GM12865 (cell line): ENCODE measurements at regions not wholly inside any gene's neighbourhood (a gene's known extent, or its start where the extent isn't known, plus 50 kb on each side); places are given as distances from the start of the nearest gene placed in this dataset.

Source experiments
- DNase-seq: peaks from one replicate; pipeline ENCODE4 v3.0.0; 2010; ENCODE audit warnings: low read depth
- H3K4me3 ChIP-seq: 2 replicates; pipeline ENCODE4 v1.5.1; 2011; ENCODE audit warnings: mild to moderate bottlenecking, low read depth, low read length, control low read depth
- TF ChIP-seq, protein P1 (sequence below): IDR thresholded peaks from 2 replicates; pipeline ENCODE4 v1.5.1; 2011; ENCODE audit warnings: low read length, control low read depth, low read depth, inconsistent platforms; ENCODE audit not compliant: insufficient read depth; ENCODE audit errors: missing control alignments

GRCh38 chr13:104426435-104426834 lies 1360.2 kb upstream of the SLC10A2 start:
- DNase-seq, result no peak
- TF ChIP-seq, protein P1, sequence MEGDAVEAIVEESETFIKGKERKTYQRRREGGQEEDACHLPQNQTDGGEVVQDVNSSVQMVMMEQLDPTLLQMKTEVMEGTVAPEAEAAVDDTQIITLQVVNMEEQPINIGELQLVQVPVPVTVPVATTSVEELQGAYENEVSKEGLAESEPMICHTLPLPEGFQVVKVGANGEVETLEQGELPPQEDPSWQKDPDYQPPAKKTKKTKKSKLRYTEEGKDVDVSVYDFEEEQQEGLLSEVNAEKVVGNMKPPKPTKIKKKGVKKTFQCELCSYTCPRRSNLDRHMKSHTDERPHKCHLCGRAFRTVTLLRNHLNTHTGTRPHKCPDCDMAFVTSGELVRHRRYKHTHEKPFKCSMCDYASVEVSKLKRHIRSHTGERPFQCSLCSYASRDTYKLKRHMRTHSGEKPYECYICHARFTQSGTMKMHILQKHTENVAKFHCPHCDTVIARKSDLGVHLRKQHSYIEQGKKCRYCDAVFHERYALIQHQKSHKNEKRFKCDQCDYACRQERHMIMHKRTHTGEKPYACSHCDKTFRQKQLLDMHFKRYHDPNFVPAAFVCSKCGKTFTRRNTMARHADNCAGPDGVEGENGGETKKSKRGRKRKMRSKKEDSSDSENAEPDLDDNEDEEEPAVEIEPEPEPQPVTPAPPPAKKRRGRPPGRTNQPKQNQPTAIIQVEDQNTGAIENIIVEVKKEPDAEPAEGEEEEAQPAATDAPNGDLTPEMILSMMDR, result no peak
- no peak overlapping the region for H3K4me3 ChIP-seq

GRCh38 chr13:104422668-104423067 lies 1356.5 kb upstream of the SLC10A2 start:
- H3K4me3 ChIP-seq, result no peak overlapping the region
- DNase-seq, result no peak
- TF ChIP-seq, protein P1, result no peak

DNA sequence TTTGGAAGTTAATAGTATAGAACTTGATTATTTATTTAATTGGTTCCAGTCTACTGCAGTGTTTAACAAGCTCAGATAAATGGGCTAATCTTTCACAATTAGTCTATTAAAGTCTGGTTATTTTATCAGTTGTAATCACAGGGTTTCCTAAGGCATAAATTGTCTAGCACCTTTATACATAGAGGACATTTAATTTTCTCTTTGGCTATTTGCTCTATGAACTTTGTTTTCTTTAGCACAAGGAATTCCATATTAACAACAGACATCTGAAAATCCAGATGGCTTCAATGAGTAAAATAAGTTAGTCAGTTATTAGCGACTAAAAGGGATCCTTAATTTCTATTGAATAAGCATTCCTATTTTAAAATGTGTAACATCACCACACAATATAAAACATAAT lies 1350.8 kb upstream of the SLC10A2 start:
- no peak for DNase-seq

DNA sequence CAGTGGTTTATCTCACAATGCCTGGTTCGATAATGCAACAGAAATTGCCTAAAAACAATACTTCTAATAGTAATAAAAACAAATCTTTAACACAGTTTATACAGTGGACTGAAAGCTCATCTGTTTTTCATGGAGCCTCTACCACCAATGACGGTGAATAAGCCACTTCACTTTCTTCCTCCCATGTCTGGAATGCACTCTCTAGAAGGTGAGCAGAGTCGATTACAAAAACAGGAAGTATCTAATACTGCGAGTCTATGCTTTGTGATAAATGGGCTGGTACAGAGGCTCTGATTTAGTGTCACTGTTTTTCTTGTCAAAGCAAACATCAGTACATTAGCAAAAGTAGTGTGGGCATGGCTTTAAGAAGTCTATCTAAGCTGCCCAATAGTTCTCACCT lies 1348.6 kb upstream of the SLC10A2 start:
- TF ChIP-seq, protein P1, result no peak
- no peak overlapping the region for H3K4me3 ChIP-seq
- no peak for DNase-seq

More for the DNA sequence above, 1350.8 kb upstream of the SLC10A2 start:
- no peak overlapping the region for H3K4me3 ChIP-seq
- TF ChIP-seq, protein P1, result no peak

GRCh38 chr13:104414181-104414580 lies 1348.0 kb upstream of the SLC10A2 start:
- H3K4me3 ChIP-seq, result no peak overlapping the region
- no peak for DNase-seq
- TF ChIP-seq, protein P1, result no peak

DNA sequence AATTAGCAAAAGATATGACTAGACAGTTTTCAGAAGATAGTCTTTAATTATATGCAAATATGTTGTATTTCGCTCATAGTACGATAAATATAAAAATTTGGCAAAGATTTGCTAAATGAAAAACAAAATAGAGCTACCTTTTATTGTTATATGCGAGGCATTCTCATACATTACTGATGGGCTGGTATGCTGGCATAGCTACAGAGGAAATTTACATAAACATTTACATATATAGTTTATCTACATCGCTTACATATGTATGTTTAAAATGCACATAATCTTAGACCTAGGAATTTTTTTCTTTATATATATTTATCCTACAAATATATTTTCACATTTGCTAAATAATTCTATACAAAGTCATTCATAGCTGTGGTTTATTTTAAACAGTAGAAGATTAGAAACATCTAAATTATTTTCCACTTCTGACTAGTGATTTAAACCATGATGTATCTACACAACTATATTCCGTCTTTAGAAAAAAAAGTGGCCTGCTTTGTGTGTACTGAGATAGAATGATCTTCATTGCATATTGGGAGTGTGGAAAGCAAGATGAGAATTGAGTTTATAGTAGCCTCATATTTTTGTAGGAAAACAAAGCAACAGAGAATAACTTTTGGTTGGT lies 1345.0 kb upstream of the SLC10A2 start:
- no peak overlapping the region for H3K4me3 ChIP-seq
- TF ChIP-seq, protein P1, result no peak
- no peak for DNase-seq

- TF ChIP-seq, protein P1, result no peak
- DNase-seq, result no peak
- no peak overlapping the region for H3K4me3 ChIP-seq
These were observed 1342.5 kb upstream of the SLC10A2 start for GRCh38 chr13:104408733-104409132.
